DOHH2 (cell line): ENCODE measurements at regions not wholly inside any gene's neighbourhood (a gene's known extent, or its start where the extent isn't known, plus 50 kb on each side); places are given as distances from the start of the nearest gene placed in this dataset.

Experiments
- H3F3A ChIP-seq: fragments of 200-600 bp; sonication (generic), shearing (Covaris generic); 2 replicates; pipeline ENCODE4 v1.6.0; 2016; ENCODE audit warnings: antibody characterized with exemption, mild to moderate bottlenecking; ENCODE audit not compliant: control insufficient read depth, insufficient read depth
- H3K27ac ChIP-seq: fragments of 200-600 bp; sonication (generic); 2 replicates; pipeline ENCODE4 v1.5.1; 2014; ENCODE audit warnings: low read depth, mild to moderate bottlenecking, low read length, moderate library complexity
- H3K27me3 ChIP-seq: fragments of 200-600 bp; sonication (generic); 2 replicates; pipeline ENCODE4 v1.6.1; 2014; ENCODE audit warnings: mild to moderate bottlenecking, low read length, mixed read lengths; ENCODE audit not compliant: control insufficient read depth
- H3K36me3 ChIP-seq: fragments of 200-600 bp; sonication (generic); 2 replicates; pipeline ENCODE4 v1.6.1; 2014; ENCODE audit warnings: mild to moderate bottlenecking, low read length, moderate library complexity, mixed read lengths; ENCODE audit not compliant: control insufficient read depth
- H3K4me1 ChIP-seq: fragments of 200-600 bp; sonication (generic); 2 replicates; pipeline ENCODE4 v1.6.1; 2014; ENCODE audit warnings: mild to moderate bottlenecking, low read length, mixed read lengths; ENCODE audit not compliant: control insufficient read depth
- H3K4me2 ChIP-seq: fragments of 200-600 bp; sonication (generic); 2 replicates; pipeline ENCODE4 v1.6.0; 2014; ENCODE audit warnings: mild to moderate bottlenecking, low read length, moderate library complexity
- H3K4me3 ChIP-seq: fragments of 200-600 bp; sonication (generic); 2 replicates; pipeline ENCODE4 v1.5.1; 2014; ENCODE audit warnings: mild to moderate bottlenecking, low read length, mixed read lengths
- H3K79me2 ChIP-seq: fragments of 200-600 bp; sonication (generic); 2 replicates; pipeline ENCODE4 v1.6.1; 2014; ENCODE audit warnings: mild to moderate bottlenecking, low read length, mixed read lengths; ENCODE audit not compliant: control insufficient read depth
- H3K9me2 ChIP-seq: fragments of 200-600 bp; sonication (generic); replicated peaks from 2 replicates; pipeline ENCODE4 v1.6.1; 2014; ENCODE audit warnings: mild to moderate bottlenecking, low read length, mixed read lengths; ENCODE audit not compliant: control insufficient read depth
- H3K9me3 ChIP-seq: fragments of 200-600 bp; sonication (generic); 2 replicates; pipeline ENCODE4 v1.6.1; 2014; ENCODE audit warnings: antibody characterized with exemption, low read length, mixed read lengths; ENCODE audit not compliant: control insufficient read depth, insufficient read depth
- H4K20me1 ChIP-seq: fragments of 200-600 bp; sonication (generic); 2 replicates; pipeline ENCODE4 v1.6.0; 2014; ENCODE audit warnings: low read depth, mild to moderate bottlenecking, antibody characterized with exemption, low read length, moderate library complexity; ENCODE audit not compliant: control insufficient read depth, insufficient read depth
- CTCF ChIP-seq: fragments of 200-600 bp; sonication (generic); IDR thresholded peaks from one replicate; pipeline ENCODE4 v1.5.1; 2014; ENCODE audit warnings: antibody characterized with exemption, mild to moderate bottlenecking, low read depth, low read length; ENCODE audit not compliant: poor library complexity, severe bottlenecking
- EZH2phosphoT487 ChIP-seq: fragments of 200-600 bp; sonication (generic); IDR thresholded peaks from 2 replicates; pipeline ENCODE4 v1.6.1; 2017; ENCODE audit warnings: borderline replicate concordance, mild to moderate bottlenecking, antibody characterized with exemption, low read length, moderate library complexity, mixed read lengths

- H3K4me2 ChIP-seq, result no peak overlapping the region
- H3K9me2 ChIP-seq, result no peaks in the 10 kb centered on the region
- H3K27ac ChIP-seq, result no peak overlapping the region
- H3K4me1 ChIP-seq, result no peaks in the 10 kb centered on the region
- no peaks in the 10 kb centered on the region for H3K79me2 ChIP-seq
- H4K20me1 ChIP-seq, result no peaks in the 10 kb centered on the region
- TF ChIP-seq CTCF (no peak), EZH2phosphoT487 (no peak)
- H3K4me3 ChIP-seq, result no peak overlapping the region
- H3F3A ChIP-seq, result no peaks in the 10 kb centered on the region
- no peaks in the 10 kb centered on the region for H3K36me3 ChIP-seq
- no peaks in the 10 kb centered on the region for H3K9me3 ChIP-seq
- H3K27me3 ChIP-seq, result no peaks in the 10 kb centered on the region
Observed at GRCh38 chrX:20720954-20721626, 454.4 kb upstream of the RPS6KA3 start.

- H3F3A ChIP-seq, result no peaks in the 10 kb centered on the region
- no peaks in the 10 kb centered on the region for H3K79me2 ChIP-seq
- no peaks in the 10 kb centered on the region for H3K9me3 ChIP-seq
- TF ChIP-seq EZH2phosphoT487 (no peak), CTCF (no peak)
- H3K4me3 ChIP-seq, result no peak overlapping the region
- no peaks in the 10 kb centered on the region for H3K9me2 ChIP-seq
- H3K27me3 ChIP-seq, result no peaks in the 10 kb centered on the region
- no peak overlapping the region for H3K27ac ChIP-seq
- H3K4me2 ChIP-seq, result no peak overlapping the region
- no peaks in the 10 kb centered on the region for H4K20me1 ChIP-seq
- no peaks in the 10 kb centered on the region for H3K4me1 ChIP-seq
- no peaks in the 10 kb centered on the region for H3K36me3 ChIP-seq
Observed at GRCh38 chrX:20718592-20719380, 452.1 kb upstream of the RPS6KA3 start.

GRCh38 chrX:20715176-20715575 is 448.5 kb upstream of the RPS6KA3 start:
- Histone ChIP-seq H3K4me3 (no peak overlapping the region), H3K27me3 (no peaks in the 10 kb centered on the region), H4K20me1 (no peaks in the 10 kb centered on the region), H3K36me3 (no peaks in the 10 kb centered on the region), H3K4me2 (no peak overlapping the region), H3F3A (no peaks in the 10 kb centered on the region), H3K9me3 (no peaks in the 10 kb centered on the region), H3K9me2 (no peaks in the 10 kb centered on the region), H3K79me2 (no peaks in the 10 kb centered on the region), H3K27ac (no peak overlapping the region), H3K4me1 (no peaks in the 10 kb centered on the region)
- TF ChIP-seq CTCF, result no peak
- no peak for TF ChIP-seq EZH2phosphoT487
